ENCODE measurements at regions not wholly inside any gene's neighbourhood (a gene's known extent, or its start where the extent isn't known, plus 50 kb on each side); places are given as distances from the start of the nearest gene placed in this dataset.

GRCh38 chr9:20112205-20112783 lies 323.5 kb upstream of the SLC24A2 start:
- no peak for DNase-seq
- Mint-ChIP-seq H3K4me1 (no peaks in the 10 kb centered on the region), H3K27me3 (ENCODE audit: low read depth in 3 of 3) (peaks cover under 1 to 6% (median 4%) of the 10 kb centered on the region in 3 donors), H3K36me3 (no peaks in the 10 kb centered on the region), H3K27ac (no peak overlapping the region), H3K4me3 (no peak overlapping the region), H3K9me3 (peaks cover 0 to 12% (median 2%) of the 10 kb centered on the region in 6 donors)

GRCh38 chr9:20111173-20111843 lies 322.5 kb upstream of the SLC24A2 start:
- Mint-ChIP-seq H3K36me3 (no peaks in the 10 kb centered on the region), H3K4me3 (no peak overlapping the region), H3K4me1 (no peaks in the 10 kb centered on the region), H3K27me3 (ENCODE audit: low read depth in 3 of 3) (peaks cover 2 to 6% (median 4%) of the 10 kb centered on the region in 3 donors), H3K9me3 (peaks cover 0 to 11% (median 2%) of the 10 kb centered on the region in 6 donors), H3K27ac (no peak overlapping the region)
- DNase-seq: no peak

GRCh38 chr9:20095430-20096092 lies 306.7 kb upstream of the SLC24A2 start:
- H3K4me3 Mint-ChIP-seq: no peak overlapping the region
- H3K4me1 Mint-ChIP-seq: no peaks in the 10 kb centered on the region
- H3K9me3 Mint-ChIP-seq: peaks cover 0 to 7% (median 0%) of the 10 kb centered on the region in 6 donors
- no peaks in the 10 kb centered on the region for H3K36me3 Mint-ChIP-seq
- H3K27ac Mint-ChIP-seq: no peak overlapping the region
- peaks cover 0 to 2% (median 0%) of the 10 kb centered on the region in 3 donors for H3K27me3 Mint-ChIP-seq (ENCODE audit: low read depth in 3 of 3)
- DNase-seq: no peak

- peaks cover 0 to 2% (median 0%) of the 10 kb centered on the region in 3 donors for H3K27me3 Mint-ChIP-seq (ENCODE audit: low read depth in 3 of 3)
- no peaks in the 10 kb centered on the region for H3K36me3 Mint-ChIP-seq
- H3K27ac Mint-ChIP-seq: no peak overlapping the region
- H3K4me1 Mint-ChIP-seq: no peaks in the 10 kb centered on the region
- peaks cover 0 to 7% (median 0%) of the 10 kb centered on the region in 6 donors for H3K9me3 Mint-ChIP-seq
- no peak for DNase-seq
- no peak overlapping the region for H3K4me3 Mint-ChIP-seq
These were observed 303.7 kb upstream of the SLC24A2 start for GRCh38 chr9:20092561-20092960.

GRCh38 chr9:20087481-20087880 lies 298.6 kb upstream of the SLC24A2 start:
- Mint-ChIP-seq H3K4me1 (no peaks in the 10 kb centered on the region), H3K36me3 (no peaks in the 10 kb centered on the region), H3K27ac (no peak overlapping the region), H3K27me3 (ENCODE audit: low read depth in 3 of 3) (peaks cover 3 to 4% (median 3%) of the 10 kb centered on the region in 3 donors), H3K9me3 (peaks cover 0 to 5% (median 0%) of the 10 kb centered on the region in 6 donors), H3K4me3 (no peak overlapping the region)
- DNase-seq: no peak

GRCh38 chr9:20085842-20086241 lies 297.0 kb upstream of the SLC24A2 start:
- Mint-ChIP-seq H3K27me3 (ENCODE audit: low read depth in 3 of 3) (peaks cover 3 to 6% (median 4%) of the 10 kb centered on the region in 3 donors), H3K4me1 (no peaks in the 10 kb centered on the region), H3K27ac (no peak overlapping the region), H3K9me3 (no peaks in the 10 kb centered on the region), H3K36me3 (no peaks in the 10 kb centered on the region), H3K4me3 (no peak overlapping the region)
- no peak for DNase-seq

GRCh38 chr9:20084125-20084524 lies 295.3 kb upstream of the SLC24A2 start:
- Mint-ChIP-seq H3K27ac (no peak overlapping the region), H3K9me3 (no peaks in the 10 kb centered on the region)
- no peak for DNase-seq

GRCh38 chr9:20083390-20083789 lies 294.6 kb upstream of the SLC24A2 start:
- H3K4me3 Mint-ChIP-seq: no peak overlapping the region
- no peak for DNase-seq
- H3K4me1 Mint-ChIP-seq: no peaks in the 10 kb centered on the region
- no peaks in the 10 kb centered on the region for H3K36me3 Mint-ChIP-seq
- no peaks in the 10 kb centered on the region for H3K9me3 Mint-ChIP-seq
- H3K27ac Mint-ChIP-seq: no peak overlapping the region
- H3K27me3 Mint-ChIP-seq (ENCODE audit: low read depth in 3 of 3): peaks cover 3 to 6% (median 4%) of the 10 kb centered on the region in 3 donors

More at GRCh38 chr9:20084125-20084524, 295.3 kb upstream of the SLC24A2 start:
- no peaks in the 10 kb centered on the region for H3K36me3 Mint-ChIP-seq
- H3K4me3 Mint-ChIP-seq: no peak overlapping the region
- no peaks in the 10 kb centered on the region for H3K4me1 Mint-ChIP-seq
- H3K27me3 Mint-ChIP-seq (ENCODE audit: low read depth in 3 of 3): peaks cover 3 to 6% (median 4%) of the 10 kb centered on the region in 3 donors

- H3K27ac Mint-ChIP-seq: no peak overlapping the region
- peaks cover 3 to 6% (median 4%) of the 10 kb centered on the region in 3 donors for H3K27me3 Mint-ChIP-seq (ENCODE audit: low read depth in 3 of 3)
- H3K4me1 Mint-ChIP-seq: no peaks in the 10 kb centered on the region
- no peaks in the 10 kb centered on the region for H3K36me3 Mint-ChIP-seq
- H3K9me3 Mint-ChIP-seq: no peaks in the 10 kb centered on the region
- no peak overlapping the region for H3K4me3 Mint-ChIP-seq
- DNase-seq: no peak
These were observed 294.0 kb upstream of the SLC24A2 start for GRCh38 chr9:20082831-20083230.

- Mint-ChIP-seq H3K36me3 (no peaks in the 10 kb centered on the region), H3K27me3 (ENCODE audit: low read depth in 3 of 3) (peaks cover 3 to 6% (median 4%) of the 10 kb centered on the region in 3 donors), H3K9me3 (no peaks in the 10 kb centered on the region), H3K4me3 (no peak overlapping the region), H3K27ac (no peak overlapping the region), H3K4me1 (no peaks in the 10 kb centered on the region)
- DNase-seq: no peak
These were observed 293.6 kb upstream of the SLC24A2 start for GRCh38 chr9:20082406-20082805.

GRCh38 chr9:20078246-20078645 lies 289.4 kb upstream of the SLC24A2 start:
- H3K4me3 Mint-ChIP-seq: no peak overlapping the region
- peaks cover 0 to 6% (median 0%) of the 10 kb centered on the region in 6 donors for H3K9me3 Mint-ChIP-seq
- DNase-seq: no peak
- no peaks in the 10 kb centered on the region for H3K36me3 Mint-ChIP-seq
- H3K4me1 Mint-ChIP-seq: no peaks in the 10 kb centered on the region
- peaks cover 0 to 8% (median 4%) of the 10 kb centered on the region in 3 donors for H3K27me3 Mint-ChIP-seq (ENCODE audit: low read depth in 3 of 3)
- H3K27ac Mint-ChIP-seq: no peak overlapping the region

GRCh38 chr9:20074291-20074690 lies 285.5 kb upstream of the SLC24A2 start:
- Mint-ChIP-seq H3K9me3 (peaks cover 0 to 6% (median 0%) of the 10 kb centered on the region in 6 donors), H3K27ac (no peak overlapping the region), H3K36me3 (no peaks in the 10 kb centered on the region), H3K4me3 (no peak overlapping the region), H3K4me1 (no peaks in the 10 kb centered on the region), H3K27me3 (ENCODE audit: low read depth in 3 of 3) (peaks cover 0 to 4% (median 3%) of the 10 kb centered on the region in 3 donors)
- no peak for DNase-seq

GRCh38 chr9:20070336-20070735 lies 281.5 kb upstream of the SLC24A2 start:
- Mint-ChIP-seq H3K36me3 (no peaks in the 10 kb centered on the region), H3K9me3 (peaks cover 0 to 2% (median 0%) of the 10 kb centered on the region in 6 donors), H3K4me1 (no peaks in the 10 kb centered on the region), H3K4me3 (no peak overlapping the region), H3K27me3 (ENCODE audit: low read depth in 3 of 3) (peaks cover 0 to 4% (median 4%) of the 10 kb centered on the region in 3 donors), H3K27ac (no peak overlapping the region)
- no peak for DNase-seq

Measured in immature natural killer cell (primary cell).